Activated naive CD4-positive, alpha-beta T cell treated with anti-CD3 and anti-CD28 coated beads, Interleukin-2, amount 10 ng/mL, durations not matched to agents 7 days and 5 days (primary cell): ENCODE measurements at regions not wholly inside any gene's neighbourhood (a gene's known extent, or its start where the extent isn't known, plus 50 kb on each side); places are given as distances from the start of the nearest gene placed in this dataset.

ENCODE experiments used
- CTCF ChIA-PET: fragments of 350-600 bp; sonication (Branson Sonifier 250); formaldehyde crosslinking; loops from one replicate; lab custom pipeline; 2021; ENCODE audit warnings: antibody characterized with exemption; lab: Charles Lee
- DNase-seq: peaks from one replicate; pipeline ENCODE4 v3.0.0-alpha.2; 2020
- H3K27ac Mint-ChIP-seq: one replicate; pipeline ENCODE4 v1.8.0; 2021; ENCODE audit warnings: mild to moderate bottlenecking, moderate library complexity, mixed read lengths
- H3K27me3 Mint-ChIP-seq: one replicate; pipeline ENCODE4 v1.8.0; 2021; ENCODE audit warnings: mild to moderate bottlenecking, mixed read lengths
- H3K36me3 Mint-ChIP-seq: one replicate; pipeline ENCODE4 v1.8.0; 2021; ENCODE audit warnings: mixed read lengths
- H3K4me1 Mint-ChIP-seq: one replicate; pipeline ENCODE4 v1.8.0; 2021; ENCODE audit warnings: mixed read lengths
- H3K4me3 Mint-ChIP-seq: one replicate; pipeline ENCODE4 v1.8.0; 2021; ENCODE audit warnings: mild to moderate bottlenecking, moderate library complexity, mixed read lengths
- H3K9me3 Mint-ChIP-seq: one replicate; pipeline ENCODE4 v1.8.0; 2021; ENCODE audit warnings: mixed read lengths

GRCh38 chr5:124227914-124228313 is 518.5 kb downstream of the ZNF608 start:
- Mint-ChIP-seq H3K9me3 (peaks cover 8% of the 10 kb centered on the region), H3K36me3 (no peaks in the 10 kb centered on the region), H3K4me1 (no peaks in the 10 kb centered on the region), H3K4me3 (no peak overlapping the region), H3K27ac (no peak overlapping the region), H3K27me3 (no peaks in the 10 kb centered on the region)
- no peak for DNase-seq
- CTCF ChIA-PET: no interaction called here

- Mint-ChIP-seq H3K9me3 (peaks cover 7% of the 10 kb centered on the region), H3K27ac (no peak overlapping the region), H3K4me3 (no peak overlapping the region), H3K27me3 (no peaks in the 10 kb centered on the region), H3K36me3 (no peaks in the 10 kb centered on the region), H3K4me1 (no peaks in the 10 kb centered on the region)
- CTCF ChIA-PET: no interaction called here
- no peak for DNase-seq
Observed at GRCh38 chr5:124220418-124220817, 526.0 kb downstream of the ZNF608 start.

- Mint-ChIP-seq H3K9me3 (peaks cover 7% of the 10 kb centered on the region), H3K27me3 (no peaks in the 10 kb centered on the region), H3K36me3 (no peaks in the 10 kb centered on the region), H3K4me1 (no peaks in the 10 kb centered on the region), H3K27ac (no peak overlapping the region), H3K4me3 (no peak overlapping the region)
- no peak for DNase-seq
- CTCF ChIA-PET: no interaction called here
Observed at GRCh38 chr5:124212934-124213333, 533.5 kb downstream of the ZNF608 start.

DNA sequence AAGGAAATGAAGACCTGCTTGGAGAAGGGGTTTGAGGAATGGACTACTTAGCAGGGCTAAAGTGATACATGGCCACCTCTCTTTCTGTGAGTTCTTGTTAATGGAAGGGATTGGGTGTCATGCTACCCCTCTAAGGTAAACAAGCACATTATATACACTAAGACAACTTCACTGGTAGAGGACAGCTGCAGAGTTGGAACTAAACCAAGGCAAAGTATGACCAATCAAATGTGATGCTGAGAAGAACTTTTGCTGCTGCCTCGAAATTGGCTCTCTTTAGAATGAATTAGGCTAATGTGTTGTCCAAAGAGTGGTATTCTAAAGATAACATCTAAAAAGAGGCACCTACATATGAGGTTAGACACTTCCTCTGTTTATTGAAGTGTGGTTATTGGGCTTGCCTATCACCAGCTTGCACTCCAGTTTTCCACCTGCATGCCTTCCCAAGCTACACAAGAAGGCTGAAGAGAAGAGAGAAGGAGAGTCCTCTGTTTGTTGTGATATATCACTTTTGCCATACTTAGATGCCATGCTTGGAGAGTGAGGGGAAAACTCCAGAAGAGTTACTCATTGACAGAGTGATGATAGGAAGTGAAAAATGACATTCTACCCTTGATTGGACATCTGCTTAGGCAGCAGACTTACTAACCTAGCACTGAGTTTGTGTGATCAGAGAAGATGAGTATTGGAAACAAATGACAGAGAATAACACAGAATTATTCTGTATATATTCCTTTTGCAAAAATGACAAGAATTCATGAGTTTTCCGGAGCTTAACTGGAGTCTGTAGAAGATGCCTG is 536.1 kb downstream of the ZNF608 start:
- DNase-seq: no peak
- no peaks in the 10 kb centered on the region for H3K36me3 Mint-ChIP-seq
- CTCF ChIA-PET: no interaction called here
- peaks cover 9% of the 10 kb centered on the region for H3K9me3 Mint-ChIP-seq
- no peak overlapping the region for H3K27ac Mint-ChIP-seq
- no peaks in the 10 kb centered on the region for H3K4me1 Mint-ChIP-seq
- no peak overlapping the region for H3K4me3 Mint-ChIP-seq
- H3K27me3 Mint-ChIP-seq: no peaks in the 10 kb centered on the region

DNA sequence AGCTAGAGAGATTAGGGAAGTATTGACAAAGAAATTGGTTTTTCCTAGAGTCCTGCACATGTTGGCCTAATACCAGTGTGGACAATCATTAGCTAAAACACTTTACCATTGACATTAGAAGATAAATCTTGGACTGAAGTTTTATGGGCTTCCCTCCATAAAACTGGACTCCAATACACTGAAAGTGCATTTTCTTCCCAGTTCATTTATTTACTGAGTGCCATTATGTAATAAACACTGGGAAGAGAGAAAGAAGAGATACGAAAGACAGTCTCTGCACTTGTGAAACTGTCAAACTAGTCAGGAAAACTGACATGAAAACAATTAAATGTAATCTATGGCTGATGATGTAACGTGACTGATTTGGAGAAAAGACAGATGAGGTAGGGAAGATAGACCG is 539.3 kb downstream of the ZNF608 start:
- DNase-seq: no peak
- Mint-ChIP-seq H3K4me3 (no peak overlapping the region), H3K27me3 (no peaks in the 10 kb centered on the region), H3K9me3 (peaks cover 19% of the 10 kb centered on the region), H3K27ac (no peak overlapping the region), H3K36me3 (no peaks in the 10 kb centered on the region), H3K4me1 (no peaks in the 10 kb centered on the region)
- CTCF ChIA-PET: no interaction called here

- no peaks in the 10 kb centered on the region for H3K36me3 Mint-ChIP-seq
- CTCF ChIA-PET: no interaction called here
- DNase-seq: no peak
- H3K4me1 Mint-ChIP-seq: no peaks in the 10 kb centered on the region
- H3K27me3 Mint-ChIP-seq: no peaks in the 10 kb centered on the region
- no peak overlapping the region for H3K27ac Mint-ChIP-seq
- H3K4me3 Mint-ChIP-seq: no peak overlapping the region
- peaks cover 19% of the 10 kb centered on the region for H3K9me3 Mint-ChIP-seq
Observed at GRCh38 chr5:124206540-124206939, 539.9 kb downstream of the ZNF608 start.

DNA sequence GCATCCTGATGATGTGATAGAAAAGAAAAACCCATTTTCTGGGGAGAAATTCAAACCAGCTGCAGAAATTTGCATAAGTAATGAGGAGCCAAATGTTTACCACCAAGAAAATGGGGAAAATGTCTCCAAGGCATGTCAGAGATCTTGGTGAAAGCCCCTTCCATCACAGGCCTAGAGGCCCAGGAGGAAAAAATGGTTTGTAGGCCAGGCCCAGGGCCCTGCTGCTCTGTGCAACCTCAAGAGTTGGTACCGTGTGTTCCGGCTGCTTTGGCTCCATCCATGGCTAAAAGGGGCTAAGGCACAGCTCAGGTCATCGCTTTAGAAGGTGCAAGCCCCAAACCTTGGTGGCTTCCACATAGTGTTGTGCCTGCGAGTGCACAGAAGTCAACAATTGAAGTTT is 543.1 kb downstream of the ZNF608 start:
- no peak for DNase-seq
- Mint-ChIP-seq H3K9me3 (peaks cover 18% of the 10 kb centered on the region), H3K27me3 (no peaks in the 10 kb centered on the region), H3K4me1 (no peaks in the 10 kb centered on the region), H3K27ac (no peak overlapping the region), H3K4me3 (no peak overlapping the region), H3K36me3 (no peaks in the 10 kb centered on the region)
- CTCF ChIA-PET: no interaction called here

- DNase-seq: no peak
- H3K9me3 Mint-ChIP-seq: peaks cover 18% of the 10 kb centered on the region
- no peaks in the 10 kb centered on the region for H3K4me1 Mint-ChIP-seq
- H3K36me3 Mint-ChIP-seq: no peaks in the 10 kb centered on the region
- H3K27ac Mint-ChIP-seq: no peak overlapping the region
- H3K27me3 Mint-ChIP-seq: no peaks in the 10 kb centered on the region
- H3K4me3 Mint-ChIP-seq: no peak overlapping the region
- CTCF ChIA-PET: no interaction called here
Observed at GRCh38 chr5:124200381-124200780, 546.1 kb downstream of the ZNF608 start.

GRCh38 chr5:124199893-124200292 is 546.5 kb downstream of the ZNF608 start:
- H3K27me3 Mint-ChIP-seq: no peaks in the 10 kb centered on the region
- peaks cover 18% of the 10 kb centered on the region for H3K9me3 Mint-ChIP-seq
- H3K36me3 Mint-ChIP-seq: no peaks in the 10 kb centered on the region
- no peak overlapping the region for H3K27ac Mint-ChIP-seq
- no peak for DNase-seq
- CTCF ChIA-PET: no interaction called here
- no peak overlapping the region for H3K4me3 Mint-ChIP-seq
- no peaks in the 10 kb centered on the region for H3K4me1 Mint-ChIP-seq

GRCh38 chr5:124195411-124195810 is 551.0 kb downstream of the ZNF608 start:
- CTCF ChIA-PET: no interaction called here
- Mint-ChIP-seq H3K27ac (no peak overlapping the region), H3K9me3 (peaks cover 5% of the 10 kb centered on the region), H3K36me3 (no peaks in the 10 kb centered on the region), H3K4me3 (no peak overlapping the region), H3K27me3 (no peaks in the 10 kb centered on the region), H3K4me1 (no peaks in the 10 kb centered on the region)
- no peak for DNase-seq

DNA sequence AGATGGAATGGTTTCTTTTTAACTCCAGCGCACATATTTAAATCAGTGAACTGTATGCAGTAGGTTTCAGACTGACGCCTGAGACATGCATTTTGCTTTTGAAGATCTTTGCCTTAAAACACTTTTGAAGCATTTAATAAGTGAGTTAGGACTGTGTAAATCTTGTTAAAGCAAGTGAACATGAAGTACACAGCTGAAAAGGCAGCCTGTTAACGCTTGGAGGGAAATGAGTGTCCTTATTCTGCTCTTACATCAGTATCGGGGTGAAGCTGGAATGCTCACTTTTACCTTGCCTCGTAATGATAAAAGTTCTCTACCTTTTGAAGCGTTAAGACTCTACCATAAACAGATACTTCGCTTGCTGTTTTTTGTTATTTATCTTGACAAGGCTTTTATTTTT is 552.2 kb downstream of the ZNF608 start:
- Mint-ChIP-seq H3K27me3 (no peaks in the 10 kb centered on the region), H3K4me3 (no peak overlapping the region), H3K27ac (no peak overlapping the region), H3K9me3 (peaks cover 5% of the 10 kb centered on the region), H3K36me3 (no peaks in the 10 kb centered on the region), H3K4me1 (no peaks in the 10 kb centered on the region)
- CTCF ChIA-PET: no interaction called here
- DNase-seq: no peak

- Mint-ChIP-seq H3K4me1 (no peaks in the 10 kb centered on the region), H3K9me3 (peaks cover 3% of the 10 kb centered on the region), H3K27ac (no peak overlapping the region), H3K4me3 (no peak overlapping the region), H3K27me3 (no peaks in the 10 kb centered on the region), H3K36me3 (no peaks in the 10 kb centered on the region)
- no peak for DNase-seq
- CTCF ChIA-PET: no interaction called here
Observed at GRCh38 chr5:124193371-124193789, 553.1 kb downstream of the ZNF608 start.

DNA sequence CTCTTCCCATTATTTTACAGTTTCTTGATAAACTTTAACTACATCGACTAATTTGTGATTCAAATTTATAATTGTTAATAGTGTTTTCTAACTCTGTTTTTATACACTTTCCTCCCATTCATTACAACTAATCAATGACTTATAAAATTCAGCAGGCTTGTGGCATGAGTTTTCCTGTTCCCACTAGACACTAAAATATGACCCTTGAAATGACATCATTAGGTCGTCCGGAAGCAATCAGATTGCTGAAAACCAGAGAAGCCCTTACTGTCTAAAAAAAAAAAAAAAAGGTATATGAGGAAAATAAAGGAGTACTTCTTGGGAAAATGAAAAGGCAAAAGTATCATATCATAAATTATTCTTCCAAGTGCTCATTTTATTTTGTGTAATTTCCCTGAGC is 553.7 kb downstream of the ZNF608 start:
- no peaks in the 10 kb centered on the region for H3K27me3 Mint-ChIP-seq
- CTCF ChIA-PET: no interaction called here
- DNase-seq: no peak
- H3K36me3 Mint-ChIP-seq: no peaks in the 10 kb centered on the region
- H3K9me3 Mint-ChIP-seq: no peaks in the 10 kb centered on the region
- no peaks in the 10 kb centered on the region for H3K4me1 Mint-ChIP-seq
- no peak overlapping the region for H3K27ac Mint-ChIP-seq
- no peak overlapping the region for H3K4me3 Mint-ChIP-seq

DNA sequence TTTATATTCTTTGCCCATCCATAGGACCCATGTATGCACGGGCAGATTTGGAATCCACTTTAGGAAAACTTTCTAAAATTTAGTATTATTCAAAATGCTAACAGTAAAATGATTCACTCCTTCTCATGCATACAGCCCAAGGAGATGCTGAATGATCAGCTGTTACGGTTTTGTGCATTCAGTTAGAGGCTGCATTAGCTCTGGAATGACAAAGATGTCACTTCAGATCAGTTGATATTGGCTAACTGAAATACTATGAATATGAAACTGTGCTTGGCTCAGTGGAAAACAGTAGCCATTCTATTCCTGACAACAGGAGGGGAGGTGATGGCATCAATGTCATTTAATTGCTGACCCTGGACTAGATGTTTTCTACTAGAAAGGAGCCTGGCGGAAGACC is 560.7 kb downstream of the ZNF608 start:
- Mint-ChIP-seq H3K4me1 (no peaks in the 10 kb centered on the region), H3K27ac (no peak overlapping the region), H3K9me3 (no peaks in the 10 kb centered on the region), H3K4me3 (no peak overlapping the region), H3K36me3 (no peaks in the 10 kb centered on the region), H3K27me3 (no peaks in the 10 kb centered on the region)
- DNase-seq: no peak
- CTCF ChIA-PET: no interaction called here

DNA sequence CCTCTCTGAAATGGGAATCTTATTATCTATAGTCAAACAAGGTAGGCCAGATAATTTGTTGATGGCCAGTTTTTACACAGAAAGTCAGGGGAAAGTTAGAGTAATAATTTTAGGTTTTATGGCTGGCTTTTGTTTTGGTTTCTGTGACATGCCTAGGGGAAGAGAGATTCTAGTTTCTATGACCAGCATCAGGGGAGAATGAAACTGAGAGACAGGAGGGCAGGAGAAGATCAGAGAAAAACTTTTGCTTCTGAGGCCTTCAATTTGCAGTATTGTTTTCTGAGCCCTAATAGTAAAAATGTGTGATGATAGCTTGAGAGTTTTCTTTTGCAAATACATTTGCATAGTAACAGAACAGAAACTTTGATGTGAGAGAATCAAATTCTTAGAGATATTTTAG is 564.3 kb downstream of the ZNF608 start:
- Mint-ChIP-seq H3K4me3 (no peak overlapping the region), H3K4me1 (no peaks in the 10 kb centered on the region), H3K36me3 (no peaks in the 10 kb centered on the region), H3K27ac (no peak overlapping the region), H3K9me3 (no peaks in the 10 kb centered on the region), H3K27me3 (no peaks in the 10 kb centered on the region)
- DNase-seq: no peak
- CTCF ChIA-PET: no interaction called here
